ENCODE measurements at regions not wholly inside any gene's neighbourhood (a gene's known extent, or its start where the extent isn't known, plus 50 kb on each side); places are given as distances from the start of the nearest gene placed in this dataset.

DNA sequence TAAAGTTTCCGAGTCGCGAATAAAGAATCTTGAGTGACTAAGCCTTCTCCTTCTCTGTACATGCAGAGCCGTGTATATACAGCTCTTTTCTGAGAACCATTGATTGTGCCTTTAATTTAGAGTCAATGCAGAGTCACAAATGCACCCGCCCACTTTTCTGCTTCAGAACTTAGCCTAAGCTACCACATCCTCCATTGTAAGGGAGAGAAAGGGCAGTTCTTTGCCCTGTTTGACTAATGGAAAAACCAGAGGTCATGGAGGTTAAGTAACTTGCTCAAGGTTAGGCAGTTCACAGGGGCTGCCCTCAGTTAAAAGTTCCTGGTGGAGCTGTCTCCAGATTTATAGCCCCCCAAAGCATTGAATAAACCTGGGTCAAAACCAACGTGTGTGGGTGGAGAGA is 139.6 kb downstream of the TOMM20 start:
- ATAC-seq (no peak), DNase-seq (ENCODE audit: extremely low read depth in 1 of 4, low spot score in 3 of 4) (no peak), FAIRE-seq (no peak)
- in situ Hi-C loops (cut with MboI) = no loop called here
- H3K9me1 ChIP-seq (ENCODE audit: control insufficient read depth, insufficient read depth, low read length) = no peaks in the 10 kb centered on the region
- H3K79me2 ChIP-seq (ENCODE audit: control insufficient read depth, insufficient read depth, low read length) = no peaks in the 10 kb centered on the region
- no peaks in the 10 kb centered on the region for H3K27me3 ChIP-seq (ENCODE audit: control insufficient read depth in 2 of 2, insufficient read depth in 2 of 2, low read length in 2 of 2)
- H3K36me3 ChIP-seq (ENCODE audit: control insufficient read depth, insufficient read depth, low read length) = no peaks in the 10 kb centered on the region
- no peak overlapping the region for H3K27ac ChIP-seq (ENCODE audit: extremely low read depth, low read depth, low read length)
- no peaks in the 10 kb centered on the region for H3K9me3 ChIP-seq (replicated peaks; ENCODE audit: control insufficient read depth, insufficient read depth, low read depth, low read length)
- TF ChIP-seq, protein P1, sequence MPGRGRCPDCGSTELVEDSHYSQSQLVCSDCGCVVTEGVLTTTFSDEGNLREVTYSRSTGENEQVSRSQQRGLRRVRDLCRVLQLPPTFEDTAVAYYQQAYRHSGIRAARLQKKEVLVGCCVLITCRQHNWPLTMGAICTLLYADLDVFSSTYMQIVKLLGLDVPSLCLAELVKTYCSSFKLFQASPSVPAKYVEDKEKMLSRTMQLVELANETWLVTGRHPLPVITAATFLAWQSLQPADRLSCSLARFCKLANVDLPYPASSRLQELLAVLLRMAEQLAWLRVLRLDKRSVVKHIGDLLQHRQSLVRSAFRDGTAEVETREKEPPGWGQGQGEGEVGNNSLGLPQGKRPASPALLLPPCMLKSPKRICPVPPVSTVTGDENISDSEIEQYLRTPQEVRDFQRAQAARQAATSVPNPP (IDR thresholded peaks at IDR 0.05; ENCODE audit: borderline replicate concordance, insufficient read depth, insufficient read length) = no peak
- TF ChIP-seq SMC3 (conservative IDR thresholded peaks at IDR 0.05; ENCODE audit: insufficient read depth, low read depth, low read length) = no peak
- no peak for TF ChIP-seq ARID2 (IDR thresholded peaks at IDR 0.05)
- POLR2A ChIA-PET = interaction anchor here (0.6 to 1.4 kb wide), 2 partner anchors 27 to 1132 kb away, joined by 3 read pairs; no protein-coding TSS in a partner anchor
- no peaks in the 10 kb centered on the region for H4K20me1 ChIP-seq (replicated peaks; ENCODE audit: control insufficient read depth, insufficient read depth, low read length)
- H3K4me2 ChIP-seq (ENCODE audit: insufficient read depth, low read length) = no peak overlapping the region
- intact Hi-C loops (cut with micrococcal nuclease) = no loop called here
- BruUV-seq (replicated peaks) = no TSS peak
- H2AFZ ChIP-seq (ENCODE audit: low read depth, low read length) = no peak overlapping the region
- H3K9ac ChIP-seq (ENCODE audit: insufficient read depth in 1 of 2, low read depth in 2 of 2, low read length in 2 of 2) = no peak overlapping the region
- peaks cover 14 to 26% of the 10 kb centered on the region in 2 experiments for H3K4me1 ChIP-seq (replicated peaks in 1 of 2; ENCODE audit: control insufficient read depth in 2 of 2, insufficient read depth in 2 of 2, low read length in 2 of 2)
- WGBS (ENCODE audit: insufficient coverage, low coverage, missing lambda C conversion rate) = 69% methylated on average over 6 of the region's 6 CpGs
- CTCF ChIA-PET (ENCODE audit: low intra/inter-chr PET ratio) = no interaction called here
- no peak overlapping the region for H3K4me3 ChIP-seq

DNA sequence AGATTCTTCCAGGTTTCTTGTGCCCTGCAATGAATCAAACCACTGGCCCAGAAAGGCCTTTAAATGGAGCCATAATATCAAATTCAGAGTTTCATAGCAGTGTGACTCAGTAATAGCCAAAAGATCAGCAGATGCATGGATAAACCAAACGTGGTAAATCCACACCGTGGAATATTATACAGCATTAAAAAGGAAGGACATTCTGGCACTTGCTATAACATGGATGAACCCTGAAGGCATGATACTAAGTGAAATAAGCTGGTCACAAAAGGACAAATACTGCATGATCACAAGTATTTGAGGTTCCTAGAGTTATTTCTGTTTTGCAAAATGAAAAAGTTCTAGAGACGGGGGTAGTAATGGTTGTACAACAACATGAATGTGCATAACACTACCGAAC is 140.1 kb downstream of the TOMM20 start:
- DNase-seq (ENCODE audit: extremely low read depth in 1 of 4, low spot score in 3 of 4) = no peak
- CTCF ChIA-PET (ENCODE audit: low intra/inter-chr PET ratio) = no interaction called here
- WGBS (ENCODE audit: insufficient coverage, low coverage, missing lambda C conversion rate) = 67% methylated on average over 4 of the region's 4 CpGs
- no peak for ATAC-seq
- no peaks in the 10 kb centered on the region for H4K20me1 ChIP-seq (replicated peaks; ENCODE audit: control insufficient read depth, insufficient read depth, low read length)
- POLR2A ChIA-PET = interaction anchor here (0.6 to 1.4 kb wide), 3 partner anchors 28 to 1132 kb away, joined by 3 to 4 read pairs (median 3); no protein-coding TSS in a partner anchor
- H3K9me1 ChIP-seq (ENCODE audit: control insufficient read depth, insufficient read depth, low read length) = no peaks in the 10 kb centered on the region
- TF ChIP-seq ZNF146 (CRISPR knock-in tag; IDR thresholded peaks at IDR 0.05; ENCODE audit: unreplicated experiment) (peak; percentile 88), RBM25 (IDR thresholded peaks at IDR 0.05; ENCODE audit: low read depth, low read length, severe bottlenecking) (peak; percentile 61), SUPT5H (IDR thresholded peaks at IDR 0.05) (no peak), SNRNP70 (optimal IDR thresholded peaks at IDR 0.05; ENCODE audit: low read depth, low read length) (no peak), POLR2G (IDR thresholded peaks at IDR 0.05; ENCODE audit: low read depth, low read length) (no peak), ZNF3 (CRISPR knock-in tag; IDR thresholded peaks at IDR 0.05) (no peak)
- TF ChIP-seq, protein P2, sequence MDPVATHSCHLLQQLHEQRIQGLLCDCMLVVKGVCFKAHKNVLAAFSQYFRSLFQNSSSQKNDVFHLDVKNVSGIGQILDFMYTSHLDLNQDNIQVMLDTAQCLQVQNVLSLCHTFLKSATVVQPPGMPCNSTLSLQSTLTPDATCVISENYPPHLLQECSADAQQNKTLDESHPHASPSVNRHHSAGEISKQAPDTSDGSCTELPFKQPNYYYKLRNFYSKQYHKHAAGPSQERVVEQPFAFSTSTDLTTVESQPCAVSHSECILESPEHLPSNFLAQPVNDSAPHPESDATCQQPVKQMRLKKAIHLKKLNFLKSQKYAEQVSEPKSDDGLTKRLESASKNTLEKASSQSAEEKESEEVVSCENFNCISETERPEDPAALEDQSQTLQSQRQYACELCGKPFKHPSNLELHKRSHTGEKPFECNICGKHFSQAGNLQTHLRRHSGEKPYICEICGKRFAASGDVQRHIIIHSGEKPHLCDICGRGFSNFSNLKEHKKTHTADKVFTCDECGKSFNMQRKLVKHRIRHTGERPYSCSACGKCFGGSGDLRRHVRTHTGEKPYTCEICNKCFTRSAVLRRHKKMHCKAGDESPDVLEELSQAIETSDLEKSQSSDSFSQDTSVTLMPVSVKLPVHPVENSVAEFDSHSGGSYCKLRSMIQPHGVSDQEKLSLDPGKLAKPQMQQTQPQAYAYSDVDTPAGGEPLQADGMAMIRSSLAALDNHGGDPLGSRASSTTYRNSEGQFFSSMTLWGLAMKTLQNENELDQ (CRISPR knock-in tag; IDR thresholded peaks at IDR 0.05; ENCODE audit: borderline replicate concordance) = no peak
- no peak for FAIRE-seq
- H3K27ac ChIP-seq (ENCODE audit: extremely low read depth, low read depth, low read length) = no peak overlapping the region
- H3K4me3 ChIP-seq = no peak overlapping the region
- H3K27me3 ChIP-seq (ENCODE audit: control insufficient read depth in 2 of 2, insufficient read depth in 2 of 2, low read length in 2 of 2) = no peaks in the 10 kb centered on the region
- H3K9me3 ChIP-seq (replicated peaks; ENCODE audit: control insufficient read depth, insufficient read depth, low read depth, low read length) = no peaks in the 10 kb centered on the region
- in situ Hi-C loops (cut with MboI) = no loop called here
- no peak overlapping the region for H3K9ac ChIP-seq (ENCODE audit: insufficient read depth in 1 of 2, low read depth in 2 of 2, low read length in 2 of 2)
- H3K4me1 ChIP-seq (replicated peaks in 1 of 2; ENCODE audit: control insufficient read depth in 2 of 2, insufficient read depth in 2 of 2, low read length in 2 of 2) = peaks cover 14 to 30% of the 10 kb centered on the region in 2 experiments
- no TSS peak for BruUV-seq (replicated peaks)
- H3K4me2 ChIP-seq (ENCODE audit: insufficient read depth, low read length) = no peak overlapping the region
- no peaks in the 10 kb centered on the region for H3K79me2 ChIP-seq (ENCODE audit: control insufficient read depth, insufficient read depth, low read length)
- no peak overlapping the region for H2AFZ ChIP-seq (ENCODE audit: low read depth, low read length)
- H3K36me3 ChIP-seq (ENCODE audit: control insufficient read depth, insufficient read depth, low read length) = no peaks in the 10 kb centered on the region
- intact Hi-C loops (cut with micrococcal nuclease) = no loop called here

Measured in K562 (cell line).